ENCODE measurements at regions not wholly inside any gene's neighbourhood (a gene's known extent, or its start where the extent isn't known, plus 50 kb on each side); places are given as distances from the start of the nearest gene placed in this dataset.

- no peak for DNase-seq (ENCODE audit: low read depth)
These were observed 107.2 kb downstream of the DACT2 start for GRCh38 chr6:168212362-168212761.

GRCh38 chr6:168211681-168212080 is 107.9 kb downstream of the DACT2 start:
- DNase-seq (ENCODE audit: low read depth): no peak

DNA sequence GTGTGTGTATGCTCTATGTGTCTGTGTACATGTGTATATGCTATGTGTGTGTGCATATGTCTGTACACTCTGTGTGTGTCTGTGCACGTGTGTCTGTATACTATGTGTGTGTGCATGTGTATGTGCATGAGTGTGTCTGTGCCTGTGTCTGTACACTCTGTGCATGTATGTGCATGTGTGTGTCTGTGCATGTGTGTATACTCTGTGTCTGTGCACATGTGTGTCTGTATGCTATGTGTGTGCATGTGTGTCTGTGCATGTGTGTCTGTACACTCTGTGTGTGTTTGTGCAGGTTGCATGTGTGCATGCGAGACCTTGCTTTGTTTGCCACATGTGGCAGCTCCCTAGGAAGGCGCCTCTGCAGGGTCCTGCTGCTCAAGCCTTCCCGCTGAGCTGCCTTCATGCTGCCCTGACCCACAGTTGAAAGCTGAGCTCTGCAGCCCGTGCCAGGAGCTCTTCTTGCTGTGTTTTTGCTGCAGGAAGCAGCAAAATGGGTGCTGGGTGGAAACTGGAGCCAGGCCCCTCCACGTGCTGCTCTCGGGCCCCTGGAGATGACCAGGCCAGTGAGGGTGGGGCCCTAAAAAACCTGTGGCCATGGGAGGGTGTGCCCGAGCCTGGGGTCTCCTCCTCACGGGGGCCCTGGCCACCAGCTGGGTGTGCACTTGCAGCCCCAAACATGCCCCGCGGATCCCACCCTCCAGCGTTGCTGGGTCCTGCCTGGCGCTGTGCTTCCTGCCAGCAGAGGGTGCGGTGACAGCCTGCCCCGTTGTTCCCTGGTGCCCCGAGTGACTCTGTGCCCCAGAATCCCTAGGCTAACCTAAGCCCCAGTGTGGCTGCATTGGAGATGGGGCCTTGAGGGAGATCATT is 109.1 kb downstream of the DACT2 start:
- no peak for DNase-seq (ENCODE audit: low read depth)

GRCh38 chr6:168209420-168209819 is 110.2 kb downstream of the DACT2 start:
- no peak for DNase-seq (ENCODE audit: low read depth)

GRCh38 chr6:168208854-168209253 is 110.7 kb downstream of the DACT2 start:
- DNase-seq (ENCODE audit: low read depth): no peak

DNA sequence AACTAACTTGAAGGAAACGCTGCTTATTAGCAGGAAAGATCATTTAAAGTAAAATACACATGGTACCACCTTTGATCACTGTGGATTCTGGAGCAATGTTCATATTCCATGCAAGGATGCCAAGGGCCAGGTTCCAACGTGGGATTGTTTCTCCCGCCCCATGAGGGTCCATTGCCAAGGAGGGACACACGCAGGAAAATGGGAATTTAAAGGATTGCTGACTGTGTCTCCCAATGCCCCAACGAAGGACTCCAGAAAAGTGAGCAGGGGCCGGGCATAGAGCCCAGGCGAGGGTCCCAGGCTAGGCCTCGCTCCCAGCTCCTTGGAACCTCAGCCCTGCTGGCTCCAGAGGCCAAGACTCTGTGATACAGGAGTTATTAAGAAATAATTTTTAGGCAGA is 111.2 kb downstream of the DACT2 start:
- no peak for DNase-seq (ENCODE audit: low read depth)

GRCh38 chr6:168207421-168208175 is 112.0 kb downstream of the DACT2 start:
- no peak for DNase-seq (ENCODE audit: low read depth)

DNA sequence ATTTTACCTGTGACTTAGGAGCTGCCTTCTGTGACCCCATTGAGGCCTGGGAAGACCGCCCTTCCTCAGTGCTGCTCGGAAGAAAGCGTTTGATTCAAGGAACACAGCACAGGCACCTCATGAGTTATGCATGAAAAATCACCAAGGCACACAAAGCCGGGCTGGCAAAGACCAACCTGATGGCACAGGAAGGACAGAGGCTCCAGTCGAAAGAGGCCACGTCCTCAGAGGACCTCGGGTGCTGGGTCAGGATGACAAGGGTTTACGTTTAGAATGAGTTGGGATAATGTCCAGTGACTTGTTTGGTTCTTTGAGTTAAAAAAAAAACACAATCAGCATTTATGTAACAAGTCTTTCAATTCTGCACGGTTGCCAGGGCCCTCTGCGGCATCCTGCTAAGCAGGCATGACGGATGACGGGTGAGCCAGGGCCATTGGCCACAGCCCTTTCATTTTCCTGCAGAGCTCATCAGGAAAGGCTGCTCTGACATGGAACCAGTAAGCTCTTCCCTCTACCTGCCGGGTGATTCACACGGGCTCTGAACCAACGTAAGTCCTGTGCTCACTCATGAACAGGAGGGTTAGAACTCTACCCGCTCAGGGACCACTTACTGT is 112.8 kb downstream of the DACT2 start:
- no peak for DNase-seq (ENCODE audit: low read depth)

DNA sequence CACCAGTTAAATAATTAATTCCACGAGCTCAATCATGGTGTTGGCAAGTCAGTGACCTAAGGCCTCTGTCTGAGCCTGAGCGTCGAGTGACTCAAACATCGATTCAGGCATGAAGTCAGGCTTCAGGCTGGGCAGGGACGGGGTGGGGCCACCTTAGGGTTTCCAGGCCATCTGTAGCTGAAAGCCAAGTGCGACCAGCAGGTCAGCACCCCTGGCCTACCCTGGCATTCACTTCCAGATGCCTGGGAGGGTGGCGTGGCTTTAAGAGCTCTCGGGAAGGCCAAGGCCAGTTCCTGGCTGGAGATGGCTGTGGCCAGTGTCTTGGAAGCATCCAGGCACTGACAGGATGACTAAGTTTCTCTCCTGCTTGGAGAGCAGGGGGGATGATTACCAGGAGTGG is 113.4 kb downstream of the DACT2 start:
- DNase-seq (ENCODE audit: low read depth): no peak

DNA sequence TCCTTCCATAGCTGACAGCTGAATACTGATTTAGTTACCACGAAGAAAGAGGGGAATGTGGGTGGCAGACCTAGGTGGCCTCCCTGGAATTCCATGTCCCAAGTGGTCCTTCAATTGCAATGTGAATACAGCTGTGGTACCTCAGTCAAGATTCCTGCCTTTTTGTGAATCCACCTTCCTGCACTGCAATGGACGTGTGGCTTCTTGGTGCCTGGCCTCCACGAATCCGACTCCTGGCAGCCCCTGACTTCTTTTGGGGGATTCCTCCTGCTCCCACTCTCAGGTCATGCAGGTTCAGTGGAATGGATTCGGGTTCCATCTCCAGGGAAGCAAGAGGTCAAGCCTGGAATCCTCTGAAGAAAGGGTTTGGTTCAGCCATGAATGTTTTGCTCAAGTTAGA is 117.8 kb downstream of the DACT2 start:
- no peak for DNase-seq (ENCODE audit: low read depth)

DNA sequence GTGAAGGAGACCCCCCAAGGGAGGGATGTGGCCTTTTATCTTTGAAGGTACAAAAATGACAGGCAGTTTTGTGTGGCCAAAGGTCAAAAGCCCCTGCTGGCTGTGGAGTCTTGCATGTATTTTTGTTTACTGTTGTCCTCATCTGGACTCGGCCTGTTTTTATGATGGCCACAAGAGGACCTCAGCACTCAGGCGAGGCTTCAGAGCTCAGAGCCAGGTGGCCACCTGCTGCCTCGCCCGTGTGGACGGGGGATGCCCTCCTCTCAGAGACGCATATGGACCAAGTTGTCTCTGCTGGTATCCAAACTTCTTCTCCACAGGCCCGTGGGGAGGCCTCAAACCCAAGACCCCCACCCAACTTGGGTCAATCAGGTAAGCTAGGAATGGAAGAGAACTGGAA is 118.2 kb downstream of the DACT2 start:
- no peak for DNase-seq (ENCODE audit: low read depth)

DNA sequence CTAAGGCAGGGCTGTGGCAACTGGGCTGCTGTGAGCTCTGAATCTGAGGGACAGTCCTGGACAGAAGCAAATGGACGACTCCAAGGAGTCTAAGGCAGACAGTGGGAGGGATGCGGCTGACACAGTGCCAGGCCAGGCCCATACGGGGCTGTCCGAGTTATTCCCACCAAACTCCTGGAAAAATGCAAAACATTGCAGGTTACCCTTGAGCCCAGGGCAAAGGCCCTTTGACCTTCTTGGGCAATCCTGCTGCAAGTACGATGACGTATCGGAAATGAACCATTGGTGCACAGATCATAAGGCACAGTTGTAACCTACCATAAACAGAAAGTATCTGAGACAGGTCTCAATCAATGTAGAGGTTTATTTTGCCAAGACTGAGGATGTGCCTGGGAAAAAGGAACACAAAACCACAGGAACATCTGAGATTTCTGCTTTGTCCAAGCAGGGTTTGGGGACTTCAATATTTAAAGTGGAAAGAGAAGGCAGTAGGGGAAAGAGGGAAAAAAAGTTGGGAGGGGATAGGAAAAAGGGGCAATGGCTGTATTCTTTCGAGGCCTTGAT is 118.9 kb downstream of the DACT2 start:
- DNase-seq (ENCODE audit: low read depth): no peak

GRCh38 chr6:168198302-168199180 is 119.5 kb upstream of the FRMD1 start:
- no peak for DNase-seq (ENCODE audit: low read depth)

DNA sequence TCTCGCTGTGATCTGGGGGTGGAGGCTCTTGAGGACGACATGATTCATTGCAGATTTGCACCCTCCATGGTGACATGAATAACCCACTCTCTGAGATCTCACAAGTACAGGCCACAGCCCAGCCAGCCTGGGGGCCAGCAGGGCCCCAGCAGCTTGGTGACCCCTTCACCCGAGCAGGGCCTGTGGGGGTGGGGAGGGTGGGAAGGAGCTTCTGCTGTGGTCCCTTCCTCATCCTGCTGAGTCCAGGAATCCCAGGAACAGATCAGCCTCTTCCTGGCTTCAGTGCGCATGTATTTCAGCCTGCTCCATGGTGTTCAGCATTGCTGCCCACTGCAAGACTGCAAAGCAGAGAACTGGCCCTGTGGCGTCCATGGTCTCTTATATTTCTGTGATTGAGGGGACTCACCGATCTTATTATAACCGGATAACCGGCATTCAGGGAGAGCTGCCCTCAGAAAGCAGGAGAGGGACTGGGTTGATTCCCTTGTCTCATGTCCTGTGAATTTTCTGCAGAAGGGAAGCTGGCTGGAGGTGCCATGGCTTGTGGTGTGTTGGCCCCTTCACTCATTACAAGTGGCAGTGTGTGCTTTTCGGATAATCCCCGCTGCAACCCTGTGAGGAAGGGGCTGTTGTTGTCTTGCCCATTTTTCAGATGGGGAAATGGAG is 118.8 kb upstream of the FRMD1 start:
- no peak for DNase-seq (ENCODE audit: low read depth)

- no peak for DNase-seq (ENCODE audit: low read depth)
These were observed 118.0 kb upstream of the FRMD1 start for GRCh38 chr6:168196881-168197635.

DNA sequence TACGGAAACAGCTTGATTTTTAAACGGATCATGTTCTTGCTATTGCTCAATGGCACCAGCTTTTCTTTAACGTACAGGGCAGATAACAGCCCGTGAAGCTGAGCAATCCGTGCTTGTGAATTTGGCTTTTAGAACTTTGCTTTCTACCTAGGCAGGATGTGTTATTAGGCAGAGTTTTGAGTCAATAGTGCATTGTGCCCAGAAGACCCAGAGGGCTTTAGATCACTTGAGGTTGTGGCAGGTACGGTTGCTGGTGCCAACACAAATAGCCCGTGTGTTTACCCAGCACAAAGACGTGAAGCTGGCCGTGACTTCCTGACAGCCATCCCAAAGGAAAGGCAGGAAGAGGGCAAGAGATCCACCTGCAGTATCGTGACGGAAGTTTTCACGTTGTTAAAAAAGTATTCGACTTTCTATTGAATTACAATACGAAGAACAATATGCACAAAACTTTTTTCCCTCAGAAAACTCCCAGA is 117.4 kb upstream of the FRMD1 start:
- no peak for DNase-seq (ENCODE audit: low read depth)

DNA sequence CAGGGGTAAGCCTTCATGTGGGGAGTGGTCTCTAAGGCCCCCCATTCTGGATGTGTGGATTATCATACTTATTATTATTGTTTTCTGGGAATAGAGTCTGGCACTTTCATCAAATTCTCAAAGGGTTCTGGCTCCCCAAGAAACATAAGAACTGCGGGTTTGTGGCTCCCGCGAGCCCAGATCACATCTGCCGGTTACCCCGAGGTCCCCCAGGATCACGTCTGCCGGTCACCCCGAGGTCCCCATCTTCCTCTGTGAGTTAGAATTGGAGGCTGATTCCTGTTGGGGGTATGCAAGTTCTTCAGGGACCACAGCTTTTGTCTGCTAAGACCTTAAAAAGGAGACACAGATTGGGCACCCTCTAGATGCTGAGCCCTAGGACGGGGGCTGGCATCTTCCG is 116.7 kb upstream of the FRMD1 start:
- no peak for DNase-seq (ENCODE audit: low read depth)

GRCh38 chr6:168194732-168195567 is 115.9 kb upstream of the FRMD1 start:
- no peak for DNase-seq (ENCODE audit: low read depth)

Data from CMK (cell line).